ENCODE measurements at regions not wholly inside any gene's neighbourhood (a gene's known extent, or its start where the extent isn't known, plus 50 kb on each side); places are given as distances from the start of the nearest gene placed in this dataset.
"Not testable (repeated sequence)": the region's sequence is repeated elsewhere in the genome, so short reads cannot be mapped to it uniquely, and the experiment has no call there.

DNA sequence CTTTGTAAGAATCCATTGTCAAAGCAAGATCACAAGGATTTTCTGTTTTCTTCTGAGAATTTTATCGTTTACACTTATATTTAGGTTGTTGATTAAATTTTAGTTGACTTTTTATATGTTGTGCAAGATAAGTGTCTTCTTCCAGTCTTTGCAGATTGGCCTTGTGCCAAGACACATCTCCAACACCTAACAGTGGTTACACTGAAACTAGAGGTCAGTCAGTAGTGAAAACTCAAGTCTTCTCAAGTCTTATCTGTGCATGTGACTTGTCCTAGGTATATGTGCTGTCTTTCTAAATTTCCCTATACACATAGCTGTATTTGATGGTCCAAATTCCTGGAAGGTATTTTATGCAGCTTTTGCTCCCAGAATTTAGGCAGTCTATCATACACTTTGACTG lies 1183.2 kb upstream of the B3GALT2 start:
- no peak for DNase-seq

DNA sequence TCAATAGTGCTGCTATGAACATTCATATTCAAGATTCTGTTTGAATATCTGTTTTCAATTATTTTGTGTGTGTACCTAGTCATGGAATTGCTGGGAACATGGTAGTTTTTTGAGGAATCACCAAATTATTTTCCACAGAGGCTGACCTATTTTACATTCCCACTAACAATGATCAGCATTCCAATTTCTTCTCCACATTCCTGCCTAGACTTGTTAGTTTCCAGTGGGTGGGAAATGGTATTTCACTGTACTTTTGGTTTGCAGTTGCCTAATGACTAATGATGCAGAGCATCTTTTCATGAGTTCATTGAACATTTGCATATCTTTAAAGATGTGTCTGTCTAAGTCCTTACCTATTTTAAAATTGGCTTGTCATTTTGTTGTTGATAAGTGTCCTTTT lies 1182.6 kb upstream of the B3GALT2 start:
- DNase-seq, result no peak

DNA sequence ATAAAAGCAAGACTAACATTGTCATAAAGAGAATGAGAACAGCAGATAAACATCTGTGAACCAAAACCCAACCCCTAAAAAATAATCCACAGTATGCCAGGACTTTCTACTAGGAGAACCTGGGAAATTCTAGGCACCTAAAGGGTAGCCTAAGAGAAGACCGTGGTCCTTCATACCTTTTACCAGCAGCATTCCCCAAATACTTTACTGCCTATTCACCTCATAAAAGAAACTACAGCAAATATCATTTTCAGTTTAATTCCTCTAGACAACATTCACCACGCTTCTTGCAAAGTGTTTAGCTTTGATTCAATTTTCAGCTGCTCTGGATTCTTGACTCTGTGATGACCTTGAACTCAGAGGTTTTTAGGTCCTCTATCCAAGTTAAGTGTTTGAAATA lies 1180.7 kb upstream of the B3GALT2 start:
- DNase-seq, result no peak

DNA sequence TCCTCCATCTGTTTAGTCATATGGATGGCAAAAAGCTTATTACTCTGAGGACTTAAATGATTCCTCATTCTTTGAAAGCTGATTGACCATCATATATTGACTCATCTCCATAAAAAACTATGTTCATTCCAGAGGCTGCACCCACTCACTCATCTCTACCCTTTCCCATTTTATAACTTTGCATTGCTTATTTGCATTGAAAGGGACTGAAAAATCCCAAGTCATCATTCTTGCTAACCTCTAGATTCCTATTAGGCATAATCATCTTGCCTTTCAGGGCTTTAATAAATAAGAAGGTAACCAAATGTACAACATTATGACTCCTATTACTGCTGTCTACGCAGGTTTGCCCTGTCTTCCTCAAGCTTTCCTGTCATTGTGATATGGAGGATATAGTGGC lies 1180.3 kb upstream of the B3GALT2 start:
- DNase-seq, result no peak

DNA sequence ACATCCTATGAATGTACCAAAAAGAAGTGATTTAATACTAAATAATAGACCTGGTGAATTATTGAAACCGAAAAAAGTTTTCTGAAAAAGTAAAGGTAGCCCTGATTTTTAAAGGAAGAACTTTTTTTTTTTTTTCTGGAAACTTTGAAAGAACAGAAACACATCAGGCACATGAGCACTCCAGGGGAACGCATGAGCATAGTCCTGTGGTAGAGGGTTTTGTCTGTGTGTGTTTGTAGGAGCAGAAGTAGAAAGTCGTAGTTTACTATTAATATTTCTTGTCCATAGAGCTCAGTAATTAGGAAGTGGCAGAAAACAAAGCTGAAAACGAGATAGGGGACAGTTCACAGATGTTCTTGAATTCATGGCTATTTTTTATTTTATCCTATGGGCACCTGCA lies 1175.9 kb upstream of the B3GALT2 start:
- no peak for DNase-seq

DNA sequence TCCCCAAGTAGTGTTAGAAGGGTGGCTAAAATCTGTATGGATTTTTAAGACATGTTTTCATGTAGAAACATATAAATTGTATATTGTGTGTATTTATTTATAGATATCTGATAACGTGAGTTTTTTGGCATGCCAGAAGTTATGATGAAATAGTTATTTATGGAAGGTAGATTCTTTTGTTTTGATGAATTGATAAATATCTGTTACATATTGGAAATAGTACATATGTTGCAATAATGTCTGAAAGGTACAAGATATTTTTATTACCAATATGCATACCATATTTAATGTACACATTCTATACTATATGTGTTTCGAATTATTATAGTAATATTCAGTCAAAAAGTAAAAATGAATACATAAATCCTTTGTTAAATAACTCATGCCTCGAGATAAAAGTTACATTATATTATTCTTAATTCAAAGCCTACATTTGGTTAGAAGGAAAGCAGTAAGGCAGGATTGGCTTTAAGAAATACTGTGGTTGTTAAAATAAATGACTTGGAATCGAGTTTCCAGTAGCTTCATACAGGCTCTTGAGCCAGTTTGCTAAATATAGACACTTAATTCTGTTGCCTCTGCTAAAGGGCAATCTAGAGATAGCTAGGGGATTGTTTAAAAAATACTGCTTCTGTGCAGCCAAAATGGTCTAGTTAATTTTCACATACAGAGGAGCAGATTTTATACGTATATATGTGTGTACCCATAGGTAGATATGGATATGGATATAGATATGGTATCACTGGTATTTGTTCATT lies 1175.1 kb upstream of the B3GALT2 start:
- DNase-seq, result no peak

DNA sequence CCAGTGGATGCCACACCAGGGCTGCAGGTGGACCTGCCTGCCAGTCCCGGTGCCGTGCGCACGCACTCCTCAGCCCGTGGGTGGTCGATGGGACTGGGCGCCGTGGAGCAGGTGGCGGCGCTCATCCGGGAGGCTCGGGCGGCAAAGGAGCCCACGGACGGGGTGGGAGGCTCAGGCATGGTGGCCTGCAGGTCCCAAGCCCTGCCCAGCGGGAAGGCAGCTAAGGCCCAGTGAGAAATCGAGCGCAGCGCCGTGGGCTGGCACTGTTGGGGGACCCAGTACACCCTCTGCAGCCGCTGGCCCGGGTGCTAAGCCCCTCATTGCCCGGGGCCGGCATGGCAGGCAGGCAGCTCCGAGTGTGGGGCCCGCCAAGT lies 1171.8 kb upstream of the B3GALT2 start:
- no peak for DNase-seq

DNA sequence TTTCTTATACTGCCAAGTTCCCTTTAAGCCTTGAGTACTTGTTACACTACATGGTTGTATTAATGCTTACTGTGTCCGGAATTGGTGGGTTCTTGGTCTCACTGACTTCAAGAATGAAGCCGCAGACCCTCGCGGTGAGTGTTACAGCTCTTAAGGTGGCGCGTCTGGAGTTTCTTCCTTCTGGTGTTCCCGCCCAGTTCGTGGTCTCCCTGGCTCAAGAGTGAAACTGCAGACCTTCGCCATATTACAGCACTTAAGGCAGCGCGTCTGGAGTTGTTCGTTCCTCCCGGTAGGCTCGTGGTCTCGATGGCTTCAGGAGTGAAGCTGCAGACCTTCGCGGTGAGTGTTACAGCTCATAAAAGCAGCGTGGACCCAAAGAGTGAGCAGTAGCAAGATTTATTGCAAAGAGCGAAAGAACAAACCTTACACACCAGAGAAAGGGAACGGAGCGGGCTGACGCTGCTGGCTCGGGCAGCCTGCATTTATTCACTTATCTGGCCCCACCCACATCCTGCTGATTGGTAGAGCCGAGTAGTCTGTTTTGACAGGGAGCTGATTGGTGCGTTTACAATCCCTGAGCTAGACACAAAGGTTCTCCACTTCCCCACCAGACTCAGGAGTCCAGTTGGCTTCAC lies 1171.3 kb upstream of the B3GALT2 start:
- not testable (repeated sequence) for DNase-seq

DNA sequence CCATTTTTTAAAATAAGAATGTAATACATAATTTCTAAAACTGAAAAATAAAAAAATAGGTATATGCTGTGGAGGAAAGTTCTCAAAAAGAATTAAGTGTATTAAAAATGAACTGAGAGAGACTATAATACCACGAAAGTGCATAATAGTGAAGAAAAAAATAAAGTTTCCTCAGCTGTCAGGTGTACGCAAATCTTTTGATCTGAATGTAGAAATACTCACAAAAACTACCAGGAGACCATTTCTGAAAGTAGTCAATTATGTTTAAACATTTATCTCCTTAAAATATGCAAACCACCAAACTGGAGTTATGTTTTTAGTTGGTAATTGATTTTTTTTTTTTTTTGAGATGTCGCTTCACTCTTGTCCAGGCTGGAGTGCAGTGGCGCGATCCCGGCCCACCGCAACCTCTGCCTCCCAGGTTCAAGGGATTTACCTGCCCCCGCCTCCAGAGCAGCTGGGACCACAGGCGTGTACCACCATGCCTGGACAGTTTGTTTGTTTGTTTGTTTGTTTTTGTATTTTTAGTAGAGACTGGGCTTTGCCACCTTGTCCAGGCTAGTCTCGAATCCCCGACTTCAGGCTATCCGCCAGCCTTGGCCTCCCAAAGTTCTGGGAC lies 1169.2 kb upstream of the B3GALT2 start:
- DNase-seq, result no peak

DNA sequence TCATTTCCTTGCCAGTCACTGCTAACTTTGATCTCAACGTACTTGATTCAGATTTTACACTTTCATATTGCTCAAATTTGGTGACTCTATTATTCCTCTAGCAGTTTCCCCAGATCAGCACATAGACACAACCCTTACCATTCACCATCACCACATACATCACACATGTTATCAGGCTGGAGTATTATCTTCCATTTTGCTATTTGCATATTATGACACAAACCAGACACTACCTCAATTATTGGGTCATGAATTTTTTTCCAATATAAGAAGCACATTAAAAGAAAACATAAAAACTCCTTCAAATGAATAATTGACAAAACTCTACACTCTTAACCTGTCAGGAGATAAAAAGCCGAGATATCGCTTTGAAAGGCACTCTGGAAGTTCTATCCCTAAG lies 1166.7 kb upstream of the B3GALT2 start:
- no peak for DNase-seq

DNA sequence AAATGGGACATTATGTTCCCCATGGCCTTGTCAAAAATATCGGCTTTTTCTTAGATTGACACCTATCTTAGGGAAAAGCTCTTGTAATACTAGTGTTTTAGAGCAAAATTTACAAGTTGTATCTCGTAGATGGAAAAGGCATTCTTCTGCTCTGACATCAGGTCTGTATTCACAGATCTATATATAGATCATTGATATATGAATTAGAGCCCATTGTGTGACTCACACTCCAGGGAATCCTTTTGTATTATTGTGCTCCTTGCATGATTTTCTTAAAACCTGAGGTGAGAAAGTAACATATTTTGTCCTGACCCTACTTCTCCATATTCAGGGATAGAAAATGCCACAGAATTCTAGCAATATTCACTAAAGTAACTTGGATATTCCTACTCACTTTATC lies 1160.8 kb upstream of the B3GALT2 start:
- DNase-seq, result no peak

DNA sequence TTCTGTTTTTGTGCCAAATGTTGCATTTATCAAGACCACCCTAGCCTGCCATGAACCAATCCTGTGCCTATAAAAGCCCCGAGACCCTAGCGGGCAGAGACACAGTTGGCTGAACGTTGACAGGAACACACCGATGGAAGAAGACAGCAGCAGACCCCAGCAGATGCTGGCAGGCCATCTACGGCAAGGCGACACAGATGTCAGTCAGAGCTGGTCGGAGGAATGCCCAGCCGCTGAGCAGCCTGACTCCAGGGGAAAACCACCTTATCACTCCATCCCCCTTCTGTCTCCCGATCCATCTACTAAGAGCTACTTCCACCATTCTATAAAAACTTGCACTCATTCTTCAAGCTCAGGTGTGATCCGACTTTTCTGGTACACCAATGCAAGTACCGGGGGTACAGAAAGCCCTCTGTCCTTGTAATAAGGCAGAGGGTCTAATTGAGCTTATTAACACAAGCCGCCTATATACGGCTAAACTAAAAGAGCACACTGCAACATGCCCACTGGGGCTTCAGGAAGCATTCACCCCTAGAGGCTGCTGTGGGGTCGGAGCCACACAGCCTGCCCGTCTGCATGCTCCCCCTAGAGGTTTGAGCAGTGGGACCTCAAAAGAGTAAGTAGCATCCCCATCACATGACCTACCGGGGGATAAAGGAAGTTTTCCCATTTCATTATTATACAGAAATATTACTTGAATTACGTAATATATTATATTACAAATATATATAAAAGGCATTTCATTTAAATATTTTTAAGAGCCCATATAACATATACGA lies 1156.3 kb upstream of the B3GALT2 start:
- no peak for DNase-seq

DNA sequence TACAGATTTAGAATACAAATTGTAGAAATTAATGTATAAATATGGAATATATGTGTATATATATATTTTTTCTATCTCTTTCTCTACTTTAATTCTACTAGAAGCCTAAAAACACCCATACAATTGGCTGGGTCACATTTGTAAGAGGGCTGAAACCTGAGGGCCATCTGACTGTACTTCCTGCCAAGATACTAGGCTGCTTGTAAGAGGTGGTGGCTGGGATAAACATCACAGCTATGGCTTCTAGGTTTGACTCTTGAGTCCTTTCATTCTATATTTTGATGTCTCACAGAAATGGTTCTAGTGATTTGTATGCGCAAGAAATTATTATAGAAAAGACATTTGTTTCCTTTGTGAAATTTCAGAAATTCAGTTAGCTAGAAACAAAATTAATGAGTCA lies 1155.2 kb upstream of the B3GALT2 start:
- DNase-seq, result no peak

DNA sequence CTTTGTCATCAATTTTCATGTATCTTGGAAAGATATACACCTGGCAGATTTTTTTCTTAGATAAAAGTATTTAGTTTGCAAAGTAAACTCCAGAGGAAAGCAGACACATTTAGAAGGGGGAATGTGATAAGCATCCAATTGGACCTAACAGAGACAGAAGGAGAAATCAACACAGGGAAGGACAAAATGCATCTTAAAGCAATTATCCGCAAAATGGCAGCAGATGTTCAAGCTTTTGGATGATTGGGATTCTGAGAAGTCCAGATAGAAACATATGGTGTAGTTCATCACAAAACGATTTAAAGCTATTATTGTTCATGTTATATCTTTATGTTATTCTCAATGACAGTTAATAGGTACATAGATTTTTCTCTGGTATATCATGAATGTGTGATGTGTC lies 1153.1 kb upstream of the B3GALT2 start:
- no peak for DNase-seq

DNA sequence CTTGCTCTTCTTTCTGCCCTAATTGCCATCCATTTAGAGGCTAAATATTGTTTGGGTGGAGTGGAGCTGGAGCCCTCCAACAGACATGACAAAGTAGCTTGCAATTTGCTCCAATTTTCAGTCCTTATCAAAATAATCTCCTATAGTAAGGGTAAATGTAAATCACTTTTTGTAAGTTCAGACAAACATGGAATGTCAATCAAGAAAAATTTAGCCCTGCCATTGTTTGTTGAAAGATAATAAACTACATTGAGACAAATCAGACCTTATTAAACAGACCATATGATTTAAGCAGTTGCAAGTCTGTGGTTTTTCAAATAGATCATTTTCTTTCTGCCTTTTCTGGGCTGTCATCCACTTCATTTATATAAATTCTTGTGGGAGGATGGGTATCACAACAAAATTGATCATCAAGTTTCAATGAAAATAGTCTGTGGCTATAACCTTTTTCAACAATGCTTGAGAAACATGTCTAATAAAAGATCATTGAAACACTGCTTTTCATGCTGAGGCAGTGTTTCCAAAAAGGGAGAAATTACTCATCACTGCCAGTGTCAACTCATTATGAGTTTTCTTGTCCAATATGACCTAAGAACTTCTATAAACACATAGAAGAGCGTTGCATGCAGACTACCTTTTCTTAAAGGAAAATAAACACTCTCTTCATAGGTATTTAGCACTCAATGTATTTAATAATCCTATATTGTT lies 1152.0 kb upstream of the B3GALT2 start:
- DNase-seq, result no peak

DNA sequence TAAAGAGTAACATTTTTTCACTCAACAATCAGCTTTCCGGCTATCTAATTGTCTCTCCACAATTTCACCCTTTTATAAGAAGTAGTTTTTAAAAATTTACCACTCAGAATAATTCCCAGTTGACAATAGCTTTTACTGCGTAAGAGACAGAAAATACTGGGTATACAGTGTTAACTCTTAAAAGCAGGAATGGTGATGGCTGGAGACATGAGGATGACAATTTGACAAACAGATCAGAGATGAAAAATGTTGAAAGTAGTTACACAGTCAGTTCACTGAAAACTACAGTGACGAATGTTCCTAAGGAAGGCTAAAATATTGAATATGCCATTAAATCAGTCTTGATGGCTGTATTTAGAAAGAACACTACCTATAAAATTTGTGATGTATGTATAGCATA lies 1146.8 kb upstream of the B3GALT2 start:
- DNase-seq, result no peak

DNA sequence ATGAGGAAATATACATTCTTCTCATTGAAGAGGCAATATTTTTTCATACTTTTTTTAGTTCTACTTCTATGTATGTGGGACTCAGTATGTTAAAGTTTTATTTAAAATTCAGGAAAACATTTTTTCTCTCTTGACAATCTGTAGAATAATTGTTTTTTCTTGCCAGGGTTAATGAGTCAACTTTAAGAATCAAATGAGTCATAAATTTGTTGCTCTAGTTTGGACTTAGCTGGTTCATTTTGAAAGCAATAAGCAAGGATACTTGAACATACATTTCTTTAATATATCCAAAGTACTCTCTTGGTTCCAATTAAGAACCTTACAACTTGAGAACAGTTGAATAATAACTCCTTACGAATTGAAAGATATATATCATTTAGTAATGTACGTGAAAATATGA lies 1145.3 kb upstream of the B3GALT2 start:
- no peak for DNase-seq

DNA sequence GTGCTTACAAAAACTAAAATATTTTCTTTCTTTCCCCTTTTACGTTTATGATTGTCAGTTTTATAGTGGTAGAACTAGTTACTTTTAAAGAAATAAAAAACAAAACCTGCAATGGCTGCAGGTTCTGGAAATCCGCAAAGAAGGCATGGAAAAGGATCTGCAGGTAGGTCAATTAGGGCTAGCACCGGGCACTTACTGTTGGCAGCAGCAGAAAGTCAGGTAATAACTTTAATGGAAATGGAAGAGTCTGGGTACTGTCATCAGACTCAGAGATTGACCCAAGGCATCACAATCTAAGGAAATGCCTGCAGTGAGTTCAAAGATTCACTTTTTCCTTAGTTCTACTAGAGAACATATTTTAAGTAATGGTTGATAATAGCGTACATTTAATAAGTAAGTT lies 1136.3 kb upstream of the B3GALT2 start:
- no peak for DNase-seq

DNA sequence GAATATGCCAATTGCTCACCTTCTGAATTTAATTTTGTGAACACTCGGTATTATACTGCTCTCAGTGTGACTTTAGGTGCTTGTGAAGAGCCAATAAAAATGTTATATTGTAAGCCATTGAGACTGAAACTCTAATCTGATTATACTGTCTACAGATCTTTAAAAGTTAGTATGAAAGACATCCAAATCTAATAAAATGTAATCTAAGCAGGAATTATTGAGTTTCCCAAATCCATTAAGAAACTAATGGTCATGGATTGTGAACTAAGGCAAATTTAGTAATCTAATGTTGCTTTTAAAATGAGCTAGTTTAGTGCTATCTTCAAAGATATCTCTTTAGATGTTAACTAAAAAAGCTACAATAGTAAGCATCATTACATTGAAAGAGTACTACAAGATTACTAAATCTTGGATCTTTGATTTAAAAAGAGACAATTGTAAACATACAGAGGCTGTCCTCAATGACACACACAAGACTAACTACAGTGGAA lies 1132.4 kb upstream of the B3GALT2 start:
- DNase-seq, result no peak

DNA sequence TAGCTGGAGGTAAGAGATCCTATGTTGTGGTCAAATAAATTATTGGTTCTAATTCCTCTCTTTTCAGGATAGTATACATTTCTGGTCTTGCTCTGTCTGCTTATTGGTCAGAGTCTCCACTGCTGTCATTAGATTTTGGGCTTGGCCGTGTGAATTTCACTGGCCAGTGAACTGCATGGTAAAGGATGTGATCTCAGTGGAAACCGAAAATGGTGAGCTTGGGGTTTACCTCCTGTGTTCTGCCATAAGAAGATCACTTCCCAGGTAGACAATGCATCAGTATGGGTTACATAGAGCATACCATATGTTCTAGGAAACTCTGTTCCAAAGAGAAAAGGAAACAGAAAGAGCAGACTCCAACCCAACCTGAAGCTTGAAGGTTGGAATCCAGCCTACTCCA lies 1123.3 kb upstream of the B3GALT2 start:
- DNase-seq, result no peak

DNA sequence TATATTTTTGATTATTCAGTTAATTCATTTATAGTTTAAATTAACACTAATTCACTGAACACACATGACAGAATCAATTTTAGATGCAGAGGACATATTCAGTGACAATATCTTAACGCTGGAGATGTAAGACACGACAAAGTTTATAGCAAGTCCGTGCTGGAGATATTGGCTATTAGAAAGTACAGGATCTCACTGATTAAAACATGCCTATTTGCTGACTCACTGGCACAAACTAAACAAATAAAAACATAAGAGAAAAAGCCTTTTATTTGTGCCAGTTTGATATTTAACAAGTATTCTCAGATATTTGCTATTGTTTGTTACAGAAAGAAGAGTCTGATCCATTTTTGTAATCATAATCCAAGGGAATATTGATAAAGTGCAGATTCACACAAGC lies 1122.9 kb upstream of the B3GALT2 start:
- no peak for DNase-seq

DNA sequence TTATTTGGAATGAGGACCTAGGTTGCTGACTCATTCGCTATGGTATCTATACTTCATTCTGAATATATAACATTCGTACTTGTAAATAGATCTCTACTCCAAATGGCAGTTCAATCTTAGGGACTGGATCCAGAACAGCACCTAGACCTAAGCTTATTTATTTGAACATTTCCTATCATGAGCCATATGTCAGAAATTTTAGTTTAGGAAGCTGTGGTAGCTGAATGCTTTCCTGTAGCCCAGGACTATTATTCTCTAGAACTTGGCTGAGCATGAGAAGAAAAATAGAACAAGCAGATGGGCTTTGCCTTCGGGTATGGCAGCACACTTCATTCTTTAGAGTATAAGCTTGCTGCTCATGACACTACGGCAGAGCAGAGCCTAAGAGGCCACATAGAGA lies 1114.4 kb upstream of the B3GALT2 start:
- DNase-seq, result no peak

DNA sequence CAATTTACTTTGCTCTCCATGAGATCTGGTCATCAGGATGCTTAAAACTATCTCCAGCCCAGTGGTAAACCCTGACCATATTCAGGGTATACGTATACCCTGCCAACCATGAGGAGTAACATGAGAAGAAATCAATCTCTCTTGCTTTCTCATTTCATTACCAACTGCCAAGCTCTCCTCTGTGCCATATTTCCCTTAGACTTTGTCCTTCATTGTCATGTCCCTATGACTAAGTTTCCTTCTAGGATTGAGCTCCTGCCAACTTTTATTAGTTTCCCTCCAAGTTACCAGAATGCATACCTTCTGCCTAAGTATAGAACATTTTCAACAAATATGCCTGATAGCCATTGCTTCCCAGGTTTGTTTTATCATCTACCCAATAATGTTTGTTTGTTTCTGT lies 1113.9 kb upstream of the B3GALT2 start:
- no peak for DNase-seq
